Ectodermal cell (in vitro differentiated cells): ENCODE measurements at regions not wholly inside any gene's neighbourhood (a gene's known extent, or its start where the extent isn't known, plus 50 kb on each side); places are given as distances from the start of the nearest gene placed in this dataset.
"Not testable (repeated sequence)": the region's sequence is repeated elsewhere in the genome, so short reads cannot be mapped to it uniquely, and the experiment has no call there.

ENCODE experiments used
- H3K27ac ChIP-seq: 2 replicates; pipeline ENCODE4 v1.7.0; 2013; ENCODE audit warnings: mild to moderate bottlenecking, low read depth, low read length; ENCODE audit not compliant: insufficient read depth, poor library complexity, severe bottlenecking
- H3K27me3 ChIP-seq: 2 replicates; pipeline ENCODE4 v1.7.0; 2013; ENCODE audit warnings: mild to moderate bottlenecking, low read length; ENCODE audit not compliant: insufficient read depth, control insufficient read depth, poor library complexity, severe bottlenecking
- H3K36me3 ChIP-seq: one replicate; pipeline ENCODE4 v1.7.0; 2013; ENCODE audit warnings: low read length; ENCODE audit not compliant: control insufficient read depth, insufficient read depth
- H3K4me1 ChIP-seq: one replicate; pipeline ENCODE4 v1.7.0; 2013; ENCODE audit warnings: low read length; ENCODE audit not compliant: control insufficient read depth, insufficient read depth
- H3K4me3 ChIP-seq: 2 replicates; pipeline ENCODE4 v1.7.0; 2013; ENCODE audit warnings: low read depth, low read length, control low read depth; ENCODE audit not compliant: insufficient read depth
- H3K9me3 ChIP-seq: 2 replicates; pipeline ENCODE4 v1.7.0; 2013; ENCODE audit warnings: mild to moderate bottlenecking, low read length, moderate library complexity; ENCODE audit not compliant: control insufficient read depth
- WGBS, 2 experiments: methylation state at CpG; one replicate each; pipeline ENCODE4 v1.1.7; 2013; ENCODE audit warnings: missing lambda C conversion rate in 2 of 2; 5-methylcytosine and 5-hydroxymethylcytosine counted together

- Histone ChIP-seq H3K9me3 (no peaks in the 10 kb centered on the region), H3K4me3 (no peak overlapping the region), H3K27ac (no peak overlapping the region), H3K27me3 (no peaks in the 10 kb centered on the region), H3K36me3 (no peaks in the 10 kb centered on the region), H3K4me1 (no peaks in the 10 kb centered on the region)
- WGBS, 2 experiments, result 86 to 91% methylated on average over 2 of the region's 2 CpGs
These were observed 183.2 kb upstream of the HMCN1 start for GRCh38 chr1:185551008-185551407.

DNA sequence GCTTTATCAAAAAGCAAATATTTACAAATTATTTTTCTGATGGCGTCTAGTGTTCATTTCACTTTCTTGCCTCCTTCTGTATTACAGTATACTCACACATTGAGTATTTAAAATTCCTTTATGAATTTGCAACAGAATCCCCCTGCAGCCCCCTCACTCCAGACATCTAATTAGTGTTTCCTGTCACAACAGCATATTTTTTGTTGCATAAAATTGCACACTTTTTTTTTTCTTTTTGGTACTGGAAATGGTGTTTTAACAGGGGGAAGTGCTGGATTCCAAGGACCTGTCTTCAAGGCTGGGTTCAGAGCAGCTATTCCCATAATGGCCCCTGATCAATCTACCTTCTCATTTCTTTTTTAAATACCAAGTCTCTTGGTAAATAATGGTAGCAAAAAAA is 184.3 kb upstream of the HMCN1 start:
- 94 to 96% methylated on average over 1 of the region's 1 CpG for WGBS, 2 experiments
- Histone ChIP-seq H3K27me3 (no peaks in the 10 kb centered on the region), H3K4me1 (no peaks in the 10 kb centered on the region), H3K27ac (no peak overlapping the region), H3K9me3 (no peaks in the 10 kb centered on the region), H3K36me3 (no peaks in the 10 kb centered on the region), H3K4me3 (no peak overlapping the region)

- H3K27ac ChIP-seq, result no peak overlapping the region
- H3K4me1 ChIP-seq, result peaks cover 3% of the 10 kb centered on the region
- H3K4me3 ChIP-seq, result no peak overlapping the region
- no peaks in the 10 kb centered on the region for H3K36me3 ChIP-seq
- WGBS, 2 experiments, result 91 to 95% methylated on average over 4 of the region's 4 CpGs
- H3K27me3 ChIP-seq, result no peaks in the 10 kb centered on the region
- H3K9me3 ChIP-seq, result no peaks in the 10 kb centered on the region
These were observed 188.2 kb upstream of the HMCN1 start for GRCh38 chr1:185546029-185546428.

- H3K36me3 ChIP-seq, result no peaks in the 10 kb centered on the region
- peak overlapping the region; percentile 47 for H3K27ac ChIP-seq
- WGBS, 2 experiments, result 86% methylated on average over 1 of the region's 1 CpG; no CpG with 5 or more reads in 1 of the 2 experiments
- no peaks in the 10 kb centered on the region for H3K27me3 ChIP-seq
- peaks cover 3% of the 10 kb centered on the region for H3K4me1 ChIP-seq
- no peaks in the 10 kb centered on the region for H3K9me3 ChIP-seq
- H3K4me3 ChIP-seq, result no peak overlapping the region
These were observed 192.3 kb upstream of the HMCN1 start for GRCh38 chr1:185541871-185542301.

- peaks cover 3% of the 10 kb centered on the region for H3K4me1 ChIP-seq
- H3K9me3 ChIP-seq, result no peaks in the 10 kb centered on the region
- 90 to 95% methylated on average over 5 of the region's 5 CpGs for WGBS, 2 experiments
- H3K27me3 ChIP-seq, result no peaks in the 10 kb centered on the region
- H3K36me3 ChIP-seq, result no peaks in the 10 kb centered on the region
- H3K27ac ChIP-seq, result no peak overlapping the region
- no peak overlapping the region for H3K4me3 ChIP-seq
These were observed 193.9 kb upstream of the HMCN1 start for GRCh38 chr1:185540295-185540694.

GRCh38 chr1:185539277-185539943 is 194.8 kb upstream of the HMCN1 start:
- H3K27me3 ChIP-seq, result no peaks in the 10 kb centered on the region
- H3K27ac ChIP-seq, result no peak overlapping the region
- WGBS, 2 experiments, result 80 to 85% methylated on average over 10 of the region's 10 CpGs
- H3K4me1 ChIP-seq, result peaks cover 3% of the 10 kb centered on the region
- no peak overlapping the region for H3K4me3 ChIP-seq
- H3K36me3 ChIP-seq, result no peaks in the 10 kb centered on the region
- H3K9me3 ChIP-seq, result no peaks in the 10 kb centered on the region

GRCh38 chr1:185538309-185538898 is 195.8 kb upstream of the HMCN1 start:
- not testable (repeated sequence) for H3K9me3 ChIP-seq, H3K27ac ChIP-seq

GRCh38 chr1:185537596-185537995 is 196.6 kb upstream of the HMCN1 start:
- Histone ChIP-seq H3K27me3 (no peaks in the 10 kb centered on the region), H3K27ac (no peak overlapping the region), H3K36me3 (no peaks in the 10 kb centered on the region), H3K9me3 (no peaks in the 10 kb centered on the region), H3K4me3 (no peak overlapping the region), H3K4me1 (peaks cover 2% of the 10 kb centered on the region)
- 80 to 100% methylated on average over 1 of the region's 2 CpGs for WGBS, 2 experiments

More at GRCh38 chr1:185538309-185538898, 195.8 kb upstream of the HMCN1 start:
- H3K36me3 ChIP-seq, H3K4me1 ChIP-seq, H3K4me3 ChIP-seq, H3K27me3 ChIP-seq: not testable (repeated sequence)
- 53 to 54% methylated on average over 12 of the region's 16 CpGs for WGBS, 2 experiments

- Histone ChIP-seq H3K27ac (no peak overlapping the region), H3K4me3 (no peak overlapping the region), H3K36me3 (no peaks in the 10 kb centered on the region), H3K27me3 (no peaks in the 10 kb centered on the region), H3K9me3 (no peaks in the 10 kb centered on the region), H3K4me1 (peaks cover 5% of the 10 kb centered on the region)
- 85% methylated on average over 2 of the region's 3 CpGs; no CpG with 5 or more reads in 1 of the 2 experiments for WGBS, 2 experiments
These were observed 197.8 kb upstream of the HMCN1 start for GRCh38 chr1:185536165-185536920.

- Histone ChIP-seq H3K36me3 (no peaks in the 10 kb centered on the region), H3K4me1 (peaks cover 5% of the 10 kb centered on the region), H3K27me3 (no peaks in the 10 kb centered on the region), H3K9me3 (no peaks in the 10 kb centered on the region), H3K4me3 (no peak overlapping the region), H3K27ac (no peak overlapping the region)
- 94% methylated on average over 1 of the region's 2 CpGs; no CpG with 5 or more reads in 1 of the 2 experiments for WGBS, 2 experiments
These were observed 198.6 kb upstream of the HMCN1 start for GRCh38 chr1:185535621-185536020.
